Trophoblast cell (in vitro differentiated cells and primary cell): ENCODE measurements at regions not wholly inside any gene's neighbourhood (a gene's known extent, or its start where the extent isn't known, plus 50 kb on each side); places are given as distances from the start of the nearest gene placed in this dataset.

Experiments
- DNase-seq, 2 donors: peaks; one replicate each; pipeline ENCODE4 v3.0.0-alpha.2; 2016
- H2AFZ ChIP-seq: 2 replicates; pipeline ENCODE4 v1.6.1; 2013; ENCODE audit warnings: low read length, moderate library complexity, mild to moderate bottlenecking; ENCODE audit not compliant: insufficient read depth, poor library complexity
- H2AK5ac ChIP-seq: 2 replicates; pipeline ENCODE4 v1.6.1; 2013; ENCODE audit warnings: mild to moderate bottlenecking, low read length
- H2BK120ac ChIP-seq: 2 replicates; pipeline ENCODE4 v1.6.1; 2013; ENCODE audit warnings: low read length, mild to moderate bottlenecking, moderate library complexity; ENCODE audit not compliant: insufficient read depth, poor library complexity
- H2BK12ac ChIP-seq: 2 replicates; pipeline ENCODE4 v1.6.1; 2013; ENCODE audit warnings: mild to moderate bottlenecking, low read length, moderate library complexity
- H2BK5ac ChIP-seq: 2 replicates; pipeline ENCODE4 v1.6.1; 2013; ENCODE audit warnings: low read length, low read depth, moderate library complexity, mild to moderate bottlenecking; ENCODE audit not compliant: poor library complexity
- H3K14ac ChIP-seq: 2 replicates; pipeline ENCODE4 v1.6.1; 2013; ENCODE audit warnings: mild to moderate bottlenecking, low read length
- H3K18ac ChIP-seq: 2 replicates; pipeline ENCODE4 v1.6.1; 2013; ENCODE audit warnings: mild to moderate bottlenecking, low read length
- H3K23ac ChIP-seq: 2 replicates; pipeline ENCODE4 v1.6.1; 2013; ENCODE audit warnings: low read length
- H3K27ac ChIP-seq: 2 replicates; pipeline ENCODE4 v1.5.1; 2013; ENCODE audit warnings: low read depth, mild to moderate bottlenecking, inconsistent platforms, low read length, moderate library complexity
- H3K27me3 ChIP-seq: 2 replicates; pipeline ENCODE4 v1.6.1; 2013; ENCODE audit warnings: inconsistent platforms, mild to moderate bottlenecking, low read length, moderate library complexity; ENCODE audit not compliant: insufficient read depth
- H3K36me3 ChIP-seq, 2 experiments: 1 replicate in 1 of 2; 2 replicates in 1 of 2; pipeline ENCODE4 v1.6.1; 2013; ENCODE audit warnings: low read length in 2 of 2, mild to moderate bottlenecking in 2 of 2, moderate library complexity in 1 of 2; ENCODE audit not compliant: insufficient read depth in 2 of 2, control insufficient read depth in 1 of 2
- H3K4ac ChIP-seq: 2 replicates; pipeline ENCODE4 v1.6.1; 2013; ENCODE audit warnings: low read depth, mild to moderate bottlenecking, low read length, moderate library complexity
- H3K4me1 ChIP-seq, 2 experiments: 1 replicate in 1 of 2; 2 replicates in 1 of 2; pipeline ENCODE4 v1.6.1; 2013; ENCODE audit warnings: low read length in 2 of 2, mild to moderate bottlenecking in 2 of 2, moderate library complexity in 1 of 2; ENCODE audit not compliant: insufficient read depth in 2 of 2, control insufficient read depth in 1 of 2
- H3K4me2 ChIP-seq: 2 replicates; pipeline ENCODE4 v1.6.1; 2013; ENCODE audit warnings: inconsistent platforms, mild to moderate bottlenecking, low read length, moderate library complexity
- H3K4me3 ChIP-seq: 2 replicates; pipeline ENCODE4 v1.5.1; 2013; ENCODE audit warnings: mild to moderate bottlenecking, low read depth, low read length, inconsistent platforms
- H3K79me1 ChIP-seq: one replicate; pipeline ENCODE4 v1.6.1; 2013; ENCODE audit warnings: low read length
- H3K79me2 ChIP-seq: 2 replicates; pipeline ENCODE4 v1.6.1; 2013; ENCODE audit warnings: low read length, mild to moderate bottlenecking; ENCODE audit not compliant: control insufficient read depth, insufficient read depth, poor library complexity
- H3K9ac ChIP-seq: 2 replicates; pipeline ENCODE4 v1.6.1; 2013; ENCODE audit warnings: mild to moderate bottlenecking, low read length
- H3K9me3 ChIP-seq: 2 replicates; pipeline ENCODE4 v1.6.1; 2013; ENCODE audit warnings: low read depth, mild to moderate bottlenecking, control low read depth, inconsistent platforms, low read length; ENCODE audit not compliant: insufficient read depth
- H4K12ac ChIP-seq: 2 replicates; pipeline ENCODE4 v1.6.1; 2013; ENCODE audit warnings: low read depth, mild to moderate bottlenecking, low read length, moderate library complexity
- H4K8ac ChIP-seq: 2 replicates; pipeline ENCODE4 v1.6.1; 2013; ENCODE audit warnings: low read depth, mild to moderate bottlenecking, low read length, moderate library complexity
- H4K91ac ChIP-seq: one replicate; pipeline ENCODE4 v1.6.1; 2013; ENCODE audit warnings: low read depth, mild to moderate bottlenecking, low read length, moderate library complexity
- WGBS: extraction: QIAGEN DNeasy Blood & Tissue Kit; methylation state at CpG from one replicate; pipeline ENCODE4 v1.1.7; 2013; ENCODE audit warnings: missing lambda C conversion rate; ENCODE audit not compliant: insufficient read length, insufficient coverage; ENCODE audit errors: extremely low coverage; 5-methylcytosine and 5-hydroxymethylcytosine counted together

DNA sequence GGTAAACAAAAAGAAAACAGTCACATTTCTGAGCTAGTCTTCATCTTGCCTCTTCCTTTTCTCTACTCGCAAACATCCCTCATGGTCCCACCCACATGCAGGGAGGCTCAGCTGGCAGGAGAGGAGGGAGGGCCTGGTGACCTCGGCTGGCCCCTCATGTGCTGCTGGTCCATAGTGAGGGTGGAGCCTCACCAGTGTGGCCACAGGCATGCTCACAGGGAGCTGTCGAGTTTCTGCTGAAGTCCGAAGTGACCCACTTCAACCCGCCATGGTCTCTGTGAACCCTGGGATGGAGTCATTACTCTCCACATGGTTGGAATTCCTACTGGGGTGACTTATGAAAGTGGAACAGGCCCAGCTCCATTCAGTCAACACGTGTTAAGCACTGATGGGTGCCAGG, 253.4 kb downstream of the RHOU start:
- Histone ChIP-seq H2AK5ac (no peak overlapping the region), H2BK120ac (no peak overlapping the region), H3K4me1 (peaks cover 12% of the 10 kb centered on the region in 2 experiments), H3K23ac (no peak overlapping the region), H3K27me3 (no peaks in the 10 kb centered on the region), H3K79me2 (no peaks in the 10 kb centered on the region), H3K4ac (no peak overlapping the region), H3K14ac (no peak overlapping the region), H4K12ac (no peak overlapping the region), H2BK5ac (no peak overlapping the region), H4K8ac (no peak overlapping the region), H3K79me1 (peaks cover 5% of the 10 kb centered on the region), H2BK12ac (peak overlapping the region; percentile 78), H4K91ac (peak overlapping the region; percentile 4), H3K18ac (no peak overlapping the region), H3K36me3 (no peaks in the 10 kb centered on the region), H3K27ac (no peak overlapping the region), H2AFZ (peak overlapping the region; percentile 30), H3K4me3 (no peak overlapping the region), H3K4me2 (no peak overlapping the region), H3K9ac (no peak overlapping the region), H3K9me3 (peaks cover 3% of the 10 kb centered on the region)
- DNase-seq = peak in 1 of 2 donors; percentile 49
- no CpG with 5 or more reads among the region's 6 CpGs for WGBS

DNA sequence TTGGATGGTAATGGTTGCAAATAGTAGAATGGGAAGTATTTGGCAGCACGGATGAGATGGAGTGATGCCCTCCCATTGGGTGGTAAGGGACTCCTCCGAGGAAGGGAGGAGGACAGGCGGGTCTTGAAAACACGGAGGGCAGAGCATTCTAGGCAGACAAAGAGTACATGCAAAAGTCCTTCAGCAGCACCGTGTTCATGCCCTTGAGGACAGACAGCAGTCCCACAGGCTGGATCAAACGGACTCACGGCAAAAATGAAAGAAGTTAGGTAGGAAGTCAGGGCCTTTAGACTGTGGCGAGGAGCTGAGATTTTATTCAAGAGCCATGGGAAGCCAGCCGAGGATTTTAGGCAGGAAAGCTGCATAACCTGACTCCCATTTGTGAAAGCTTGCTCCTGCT, 253.9 kb downstream of the RHOU start:
- Histone ChIP-seq H3K18ac (no peak overlapping the region), H3K4me3 (no peak overlapping the region)

DNA sequence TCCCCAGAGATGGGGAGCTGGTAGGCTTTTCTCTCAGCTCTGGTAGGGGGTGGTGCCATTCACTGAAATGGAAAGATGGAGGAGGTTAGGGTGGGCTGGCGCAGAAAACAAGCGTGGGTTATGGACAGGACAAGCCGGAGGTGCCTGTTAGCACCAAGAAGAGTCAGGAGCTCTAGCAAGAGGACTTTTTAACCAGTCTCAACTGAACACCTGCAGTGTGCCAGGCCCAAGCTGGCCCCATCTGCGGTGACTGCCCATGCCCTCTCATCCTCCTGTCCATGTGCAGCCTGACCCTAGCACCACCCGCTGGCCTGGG, 254.4 kb downstream of the RHOU start:
- no peak overlapping the region for H4K91ac ChIP-seq
- H3K9me3 ChIP-seq = peaks cover 3% of the 10 kb centered on the region
- no peaks in the 10 kb centered on the region for H3K36me3 ChIP-seq
- no peak overlapping the region for H2BK5ac ChIP-seq
- no peak overlapping the region for H2BK120ac ChIP-seq
- WGBS = no CpG with 5 or more reads among the region's 5 CpGs
- no peak for DNase-seq
- H3K27me3 ChIP-seq = no peaks in the 10 kb centered on the region
- H3K4me1 ChIP-seq = peaks cover 12% of the 10 kb centered on the region in 2 experiments
- H3K14ac ChIP-seq = no peak overlapping the region
- no peak overlapping the region for H3K18ac ChIP-seq
- H3K4ac ChIP-seq = no peak overlapping the region
- no peak overlapping the region for H2AFZ ChIP-seq
- H4K12ac ChIP-seq = no peak overlapping the region
- H2BK12ac ChIP-seq = peak overlapping the region; percentile 6
- no peak overlapping the region for H3K9ac ChIP-seq
- H3K27ac ChIP-seq = no peak overlapping the region
- H3K4me3 ChIP-seq = no peak overlapping the region
- no peaks in the 10 kb centered on the region for H3K79me2 ChIP-seq
- H4K8ac ChIP-seq = no peak overlapping the region
- H3K4me2 ChIP-seq = no peak overlapping the region
- H3K79me1 ChIP-seq = peaks cover 5% of the 10 kb centered on the region
- no peak overlapping the region for H2AK5ac ChIP-seq
- no peak overlapping the region for H3K23ac ChIP-seq

More for the DNA sequence above, 253.9 kb downstream of the RHOU start:
- Histone ChIP-seq H2BK12ac (no peak overlapping the region), H4K12ac (no peak overlapping the region), H2AFZ (no peak overlapping the region), H2BK120ac (no peak overlapping the region), H3K79me1 (peaks cover 5% of the 10 kb centered on the region), H3K79me2 (no peaks in the 10 kb centered on the region), H3K27ac (no peak overlapping the region), H3K4me2 (no peak overlapping the region), H3K4ac (no peak overlapping the region), H4K91ac (no peak overlapping the region), H3K14ac (no peak overlapping the region), H2BK5ac (no peak overlapping the region), H3K4me1 (peaks cover 12% of the 10 kb centered on the region in 2 experiments), H3K23ac (no peak overlapping the region), H3K36me3 (no peaks in the 10 kb centered on the region), H3K9me3 (peaks cover 3% of the 10 kb centered on the region), H2AK5ac (no peak overlapping the region), H3K9ac (no peak overlapping the region), H3K27me3 (no peaks in the 10 kb centered on the region), H4K8ac (no peak overlapping the region)
- no CpG with 5 or more reads among the region's 9 CpGs for WGBS
- no peak for DNase-seq

DNA sequence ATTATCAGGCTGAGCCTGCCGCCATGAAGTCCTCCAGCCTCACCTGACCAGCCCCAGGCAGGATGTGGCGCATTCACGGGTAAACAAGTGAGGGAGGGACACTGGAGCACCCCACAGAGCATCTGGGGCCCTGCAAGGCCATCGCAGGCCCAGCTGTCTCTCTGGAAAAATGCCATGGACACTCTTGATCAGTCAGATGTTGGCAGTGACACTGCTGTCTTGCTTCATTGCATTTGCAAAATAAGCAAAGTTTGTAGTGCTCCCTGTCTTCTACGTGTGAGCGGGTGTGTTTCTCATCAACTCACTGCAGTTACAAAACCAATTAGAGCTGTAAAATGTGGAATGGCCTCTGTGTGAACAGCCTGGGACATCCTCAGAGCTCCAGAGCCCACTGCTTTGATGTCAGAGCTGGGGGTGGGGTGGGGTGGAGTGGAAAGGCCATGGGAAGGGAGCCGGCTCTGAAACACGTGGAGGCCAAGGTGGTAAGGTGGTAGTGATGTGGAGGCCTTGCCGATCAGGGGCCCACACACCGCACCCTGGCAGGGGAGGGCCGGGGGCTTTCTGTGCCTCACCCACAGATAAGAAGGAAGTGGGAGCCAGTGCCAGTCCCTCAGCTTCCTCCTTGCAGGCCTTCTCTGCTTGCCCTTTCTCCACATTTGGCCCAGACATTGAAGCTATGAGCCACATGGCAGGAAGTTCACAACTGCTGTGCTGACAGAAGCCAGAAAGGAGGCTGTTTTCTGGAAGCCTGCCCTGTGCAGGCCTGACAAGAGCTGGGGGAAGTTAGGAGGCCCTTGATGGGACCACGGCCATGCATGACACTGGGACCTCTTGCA, 254.9 kb downstream of the RHOU start:
- H3K27ac ChIP-seq = no peak overlapping the region

More for the DNA sequence above, 254.9 kb downstream of the RHOU start:
- Histone ChIP-seq H3K18ac (no peak overlapping the region), H3K4ac (no peak overlapping the region), H2BK12ac (no peak overlapping the region), H2BK5ac (no peak overlapping the region), H3K9ac (no peak overlapping the region), H3K36me3 (no peaks in the 10 kb centered on the region), H3K4me3 (no peak overlapping the region), H2BK120ac (no peak overlapping the region), H3K9me3 (no peaks in the 10 kb centered on the region), H2AK5ac (no peak overlapping the region), H2AFZ (no peak overlapping the region), H3K79me2 (no peaks in the 10 kb centered on the region), H3K4me1 (peaks cover 12% of the 10 kb centered on the region in 2 experiments), H3K27me3 (no peaks in the 10 kb centered on the region), H4K8ac (no peak overlapping the region), H3K4me2 (no peak overlapping the region), H3K14ac (no peak overlapping the region), H4K91ac (peak overlapping the region; percentile 16), H3K79me1 (peaks cover 5% of the 10 kb centered on the region), H3K23ac (no peak overlapping the region), H4K12ac (no peak overlapping the region)
- WGBS = no CpG with 5 or more reads among the region's 12 CpGs
- DNase-seq = no peak
